Muscle of arm (tissue), 1 donor: ENCODE measurements at regions not wholly inside any gene's neighbourhood (a gene's known extent, or its start where the extent isn't known, plus 50 kb on each side); places are given as distances from the start of the nearest gene placed in this dataset.

Source experiments
- DNase-seq: peaks from one replicate; pipeline ENCODE4 v3.0.0-alpha.2; 2013

GRCh38 chr11:110832080-110832479 is 119.8 kb upstream of the ARHGAP20 start:
- DNase-seq, result no peak

DNA sequence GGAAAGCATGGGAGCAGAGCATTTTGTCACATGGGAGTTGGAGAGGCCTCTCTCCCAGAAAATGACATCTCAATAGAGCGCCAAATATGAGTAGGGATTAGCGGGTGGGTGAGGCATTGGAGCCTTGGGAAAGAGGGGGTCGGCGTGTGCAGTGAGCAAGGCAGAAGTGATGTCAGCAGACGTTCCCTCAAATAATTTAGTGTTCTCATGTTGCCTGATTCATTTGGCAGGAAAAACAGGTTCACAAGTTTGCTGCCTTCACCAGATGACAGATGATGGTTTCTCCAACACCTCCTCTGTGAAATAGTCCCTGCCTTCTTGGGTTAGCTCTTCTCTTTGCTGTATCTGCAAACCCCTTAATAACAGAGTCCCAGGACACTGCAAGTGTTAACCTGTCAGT is 118.5 kb upstream of the ARHGAP20 start:
- DNase-seq, result no peak

- no peak for DNase-seq
These were observed 118.1 kb upstream of the ARHGAP20 start for GRCh38 chr11:110830344-110830743.

- no peak for DNase-seq
These were observed 117.6 kb upstream of the ARHGAP20 start for GRCh38 chr11:110829873-110830272.

GRCh38 chr11:110828086-110828485 is 115.8 kb upstream of the ARHGAP20 start:
- no peak for DNase-seq

- DNase-seq, result no peak
These were observed 115.0 kb upstream of the ARHGAP20 start for GRCh38 chr11:110827276-110827675.

- DNase-seq, result no peak
These were observed 112.8 kb upstream of the ARHGAP20 start for GRCh38 chr11:110824912-110825620.

- DNase-seq, result no peak
These were observed 105.9 kb upstream of the ARHGAP20 start for GRCh38 chr11:110818032-110818687.

DNA sequence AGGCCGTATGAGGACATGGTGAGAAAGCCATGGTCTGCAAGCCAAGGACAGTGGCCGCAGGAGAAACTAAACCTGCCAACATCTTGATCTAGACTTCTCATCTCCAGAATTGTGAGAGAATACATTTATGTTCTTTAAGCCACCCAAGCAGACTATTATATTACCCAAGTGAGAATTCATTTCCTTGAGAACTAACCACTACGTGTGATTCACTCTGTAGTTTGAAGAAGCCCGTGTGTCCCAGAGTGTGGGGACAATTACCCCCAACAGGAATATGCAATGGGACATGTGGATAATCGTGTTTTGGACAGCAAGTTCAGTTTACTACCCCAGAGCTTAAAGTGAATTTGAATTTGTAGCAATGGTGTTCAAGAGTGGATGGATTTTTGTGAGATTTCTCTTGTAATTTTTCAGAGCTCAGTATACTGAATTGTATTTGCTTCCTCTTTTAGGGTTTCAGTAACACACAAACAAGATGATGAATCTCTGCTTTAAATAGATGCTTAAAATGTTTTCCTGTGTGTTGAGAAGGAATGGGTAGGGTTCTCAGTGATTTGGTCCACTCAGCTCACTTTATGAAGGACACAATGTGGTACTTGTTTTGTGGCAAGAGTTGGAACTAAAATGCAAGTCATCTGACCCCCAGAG is 100.0 kb upstream of the ARHGAP20 start:
- DNase-seq, result no peak

DNA sequence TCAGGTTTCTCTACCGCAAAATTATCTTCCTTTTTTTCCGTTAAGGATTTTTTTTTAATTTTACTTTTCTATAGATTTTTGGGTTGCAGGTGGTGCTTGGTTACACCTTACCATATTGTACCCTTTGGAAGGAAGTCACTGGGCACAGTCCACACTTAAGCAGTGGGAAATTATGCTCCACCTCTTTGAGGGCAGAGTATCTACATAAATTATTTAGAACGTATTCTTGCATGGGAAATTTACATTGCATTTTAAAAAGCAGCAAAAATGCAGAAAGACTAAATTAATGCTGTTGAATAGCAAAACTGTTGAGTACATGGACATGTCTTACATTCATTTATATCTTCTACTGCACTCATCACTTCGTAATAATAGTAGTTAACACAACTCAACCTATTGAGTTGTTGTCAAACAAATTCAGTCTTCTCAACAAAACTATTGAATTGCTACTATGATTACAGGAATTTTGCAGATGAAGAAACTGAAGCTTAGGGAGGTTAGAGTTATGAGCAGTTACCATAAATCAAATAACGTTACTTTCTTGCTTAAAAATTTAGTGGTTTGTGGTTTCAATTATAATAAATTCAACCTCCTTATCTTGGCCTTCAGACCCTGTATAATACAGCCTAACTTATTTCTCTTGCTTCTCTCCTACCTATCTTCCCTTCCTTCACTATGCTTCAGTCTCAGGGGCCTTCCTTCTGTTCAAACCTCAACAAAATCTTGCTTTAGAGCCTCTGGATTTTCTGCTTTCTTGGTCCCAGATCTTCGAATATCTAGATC is 97.4 kb upstream of the ARHGAP20 start:
- DNase-seq, result no peak

- no peak for DNase-seq
These were observed 96.0 kb upstream of the ARHGAP20 start for GRCh38 chr11:110808248-110808647.

DNA sequence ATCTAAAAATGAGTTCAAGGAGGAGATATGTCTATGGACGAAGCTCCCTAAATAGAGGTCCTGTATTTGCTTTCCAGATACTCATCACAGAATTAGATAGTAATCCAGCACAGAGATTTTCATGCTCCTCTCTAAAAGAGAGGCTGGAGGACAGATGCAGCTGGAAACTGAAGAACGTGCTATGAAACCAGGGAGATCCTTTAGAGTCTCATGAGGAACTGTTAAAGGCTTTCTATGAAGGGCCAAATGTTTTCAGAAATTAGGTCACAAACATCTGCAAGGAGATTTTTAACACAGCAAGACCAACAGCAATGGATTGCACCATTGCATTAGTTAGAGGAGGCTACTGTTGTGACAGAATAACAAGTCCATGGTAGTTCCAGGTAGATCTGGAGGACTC is 95.6 kb upstream of the ARHGAP20 start:
- no peak for DNase-seq

- no peak for DNase-seq
These were observed 93.5 kb upstream of the ARHGAP20 start for GRCh38 chr11:110805756-110806155.

DNA sequence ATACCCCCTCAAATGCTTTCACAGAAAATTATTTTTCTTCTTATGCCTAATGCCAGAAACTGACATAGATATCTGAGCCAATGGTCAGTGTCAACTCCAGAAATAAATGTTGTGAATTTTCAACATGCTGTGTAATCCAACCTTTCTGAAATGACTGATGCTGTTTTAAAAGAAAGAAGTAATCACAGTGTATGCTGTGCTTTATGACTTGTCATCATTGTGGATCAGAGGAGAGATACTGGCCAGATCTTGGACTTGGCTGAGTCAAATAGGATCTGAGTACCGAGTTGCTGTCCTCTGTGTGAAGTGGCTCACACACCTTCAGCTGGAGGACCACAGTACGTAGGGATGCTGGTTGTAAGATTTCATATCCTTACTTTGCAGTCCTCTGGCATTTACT is 89.9 kb upstream of the ARHGAP20 start:
- no peak for DNase-seq

- no peak for DNase-seq
These were observed 89.1 kb upstream of the ARHGAP20 start for GRCh38 chr11:110801328-110801727.

GRCh38 chr11:110798201-110798900 is 86.1 kb upstream of the ARHGAP20 start:
- no peak for DNase-seq

- no peak for DNase-seq
These were observed 85.2 kb upstream of the ARHGAP20 start for GRCh38 chr11:110797453-110797852.

DNA sequence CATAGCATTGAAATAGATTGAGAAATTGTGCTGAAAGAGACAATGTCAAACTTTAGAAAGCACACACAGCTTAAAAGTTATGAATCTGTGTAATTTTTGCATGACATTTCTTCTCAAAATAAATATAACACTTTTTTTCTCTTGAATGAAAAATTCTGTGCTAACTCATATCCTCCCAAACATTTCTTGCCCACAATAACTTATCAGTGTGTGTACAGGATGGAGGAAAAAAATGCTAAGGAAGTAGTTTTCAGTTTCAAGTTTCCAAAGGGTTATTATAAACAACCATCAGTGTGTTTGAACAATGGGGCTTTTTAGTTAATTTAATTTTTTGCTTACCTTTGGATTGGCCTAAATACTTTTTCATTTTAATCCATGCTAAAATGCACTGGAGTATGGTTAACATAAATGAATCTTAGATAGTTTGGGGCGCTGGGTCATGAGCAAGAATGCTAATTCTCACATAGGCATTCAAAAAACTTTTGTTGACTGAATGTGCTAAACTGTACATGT is 82.9 kb upstream of the ARHGAP20 start:
- no peak for DNase-seq

DNA sequence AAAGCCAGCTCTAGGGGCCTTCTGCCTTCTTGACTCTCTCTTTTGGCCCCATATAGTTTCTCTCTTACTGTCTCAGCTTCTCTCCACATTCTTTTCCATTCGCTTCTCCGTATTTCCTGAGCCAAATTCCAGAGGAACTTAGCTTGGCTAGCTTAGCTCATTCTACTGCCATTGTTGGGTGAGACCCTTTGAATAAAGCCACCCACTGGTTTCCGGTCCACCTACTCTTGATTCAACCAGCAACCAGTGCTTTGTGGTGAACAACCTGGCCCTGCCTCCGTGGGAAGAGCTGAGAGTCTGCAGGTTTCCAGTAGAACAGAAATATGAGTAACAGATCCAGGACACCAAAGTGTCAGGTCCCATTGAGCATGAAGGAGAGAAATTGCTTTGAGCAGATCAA is 81.3 kb upstream of the ARHGAP20 start:
- DNase-seq, result no peak

DNA sequence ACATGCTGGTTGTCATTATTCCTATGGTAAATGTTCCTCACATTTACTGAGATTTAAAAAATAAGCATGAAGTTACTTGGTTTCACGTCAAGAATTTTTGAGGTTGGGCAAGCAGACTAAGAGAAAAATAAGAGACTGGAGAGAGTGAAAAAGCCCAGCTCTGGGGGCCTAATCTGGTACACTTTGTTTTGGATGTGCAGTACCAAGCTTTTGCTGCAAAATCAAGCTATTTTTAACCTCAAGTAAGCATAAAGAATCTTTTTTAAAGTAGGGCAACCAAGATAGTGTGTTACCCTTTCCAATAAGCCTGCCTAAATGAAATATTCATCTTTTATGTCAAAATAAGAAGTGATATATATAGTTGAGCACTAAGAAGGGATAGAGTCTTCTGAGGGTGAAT is 79.4 kb upstream of the ARHGAP20 start:
- DNase-seq, result no peak

DNA sequence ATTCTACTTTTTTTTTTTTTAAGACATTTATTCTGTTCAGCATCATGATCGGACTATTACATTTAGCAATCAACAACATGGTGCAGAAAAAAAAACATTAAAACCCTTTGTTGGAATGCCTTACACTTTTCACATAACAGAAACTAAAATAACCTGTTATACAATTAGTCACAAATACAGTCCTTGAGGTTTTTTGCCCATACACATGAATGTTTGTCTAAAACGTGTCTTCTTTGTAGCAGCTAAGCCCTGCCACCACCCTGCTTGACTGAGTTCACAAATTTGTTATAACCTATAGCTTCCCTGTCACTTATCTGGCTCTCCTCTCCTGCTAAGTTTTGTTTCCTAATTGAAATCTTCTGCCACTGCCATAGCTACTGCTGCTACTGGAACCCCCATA is 75.4 kb upstream of the ARHGAP20 start:
- DNase-seq, result no peak
